Fibroblast of lung (primary cell): ENCODE measurements at regions not wholly inside any gene's neighbourhood (a gene's known extent, or its start where the extent isn't known, plus 50 kb on each side); places are given as distances from the start of the nearest gene placed in this dataset.
"Not testable (repeated sequence)": the region's sequence is repeated elsewhere in the genome, so short reads cannot be mapped to it uniquely, and the experiment has no call there.

Source experiments
- EZH2 ChIP-seq: IDR thresholded peaks from 2 replicates; pipeline ENCODE4 v1.5.1; 2012; ENCODE audit warnings: low read length, control low read depth, mild to moderate bottlenecking; ENCODE audit errors: missing control alignments
- TF ChIP-seq, protein P1 (sequence below), 2 donors: IDR thresholded peaks in 1 of 2; conservative IDR thresholded peaks in 1 of 2; 1 replicate in 1 of 2; 2 replicates in 1 of 2; pipeline ENCODE4 v1.5.1; 2011 to 2012; ENCODE audit warnings: low read length in 2 of 2, control low read depth in 1 of 2, inconsistent platforms in 1 of 2, low read depth in 1 of 2, mild to moderate bottlenecking in 1 of 2

- TF ChIP-seq, protein P1, sequence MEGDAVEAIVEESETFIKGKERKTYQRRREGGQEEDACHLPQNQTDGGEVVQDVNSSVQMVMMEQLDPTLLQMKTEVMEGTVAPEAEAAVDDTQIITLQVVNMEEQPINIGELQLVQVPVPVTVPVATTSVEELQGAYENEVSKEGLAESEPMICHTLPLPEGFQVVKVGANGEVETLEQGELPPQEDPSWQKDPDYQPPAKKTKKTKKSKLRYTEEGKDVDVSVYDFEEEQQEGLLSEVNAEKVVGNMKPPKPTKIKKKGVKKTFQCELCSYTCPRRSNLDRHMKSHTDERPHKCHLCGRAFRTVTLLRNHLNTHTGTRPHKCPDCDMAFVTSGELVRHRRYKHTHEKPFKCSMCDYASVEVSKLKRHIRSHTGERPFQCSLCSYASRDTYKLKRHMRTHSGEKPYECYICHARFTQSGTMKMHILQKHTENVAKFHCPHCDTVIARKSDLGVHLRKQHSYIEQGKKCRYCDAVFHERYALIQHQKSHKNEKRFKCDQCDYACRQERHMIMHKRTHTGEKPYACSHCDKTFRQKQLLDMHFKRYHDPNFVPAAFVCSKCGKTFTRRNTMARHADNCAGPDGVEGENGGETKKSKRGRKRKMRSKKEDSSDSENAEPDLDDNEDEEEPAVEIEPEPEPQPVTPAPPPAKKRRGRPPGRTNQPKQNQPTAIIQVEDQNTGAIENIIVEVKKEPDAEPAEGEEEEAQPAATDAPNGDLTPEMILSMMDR (conservative IDR thresholded peaks at IDR 0.05 in 1 of 2, IDR thresholded peaks at IDR 0.05 in 1 of 2; ENCODE audit: low read depth in 1 of 2, low read length in 2 of 2), result not testable (repeated sequence)
- TF ChIP-seq EZH2, result not testable (repeated sequence)
These were observed 266.2 kb upstream of the VWC2 start for GRCh38 chr7:49507206-49507605.
